ENCODE measurements at regions not wholly inside any gene's neighbourhood (a gene's known extent, or its start where the extent isn't known, plus 50 kb on each side); places are given as distances from the start of the nearest gene placed in this dataset.
"Not testable (repeated sequence)": the region's sequence is repeated elsewhere in the genome, so short reads cannot be mapped to it uniquely, and the experiment has no call there.

DNA sequence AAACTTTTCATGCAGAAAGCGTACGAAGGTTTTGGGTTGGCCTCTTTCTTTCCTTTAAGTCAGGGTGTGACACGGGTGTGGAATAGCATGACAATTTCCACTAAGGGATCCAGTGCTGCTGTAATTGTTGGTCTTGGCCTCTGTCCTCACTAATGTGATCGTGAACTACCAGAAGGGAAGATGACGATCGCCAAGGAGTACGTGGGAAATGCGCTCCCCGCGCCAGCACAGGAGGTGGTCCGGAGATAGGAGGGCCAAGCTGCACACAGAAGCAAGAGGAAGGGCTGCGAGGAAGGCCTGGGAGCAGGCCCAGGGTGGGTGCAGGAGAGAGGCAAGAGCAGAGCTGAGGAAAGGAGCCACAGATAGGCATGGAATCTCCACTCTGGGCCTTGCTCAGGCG is 79.7 kb upstream of the PODXL start:
- Mint-ChIP-seq H3K4me1 (ENCODE audit: low read depth) (no peaks in the 10 kb centered on the region), H3K27me3 (ENCODE audit: low read depth) (peaks cover 3% of the 10 kb centered on the region), H3K9me3 (no peaks in the 10 kb centered on the region), H3K36me3 (ENCODE audit: insufficient read depth in 2 of 2) (no peaks in the 10 kb centered on the region), H3K27ac (no peak overlapping the region), H3K4me3 (no peak overlapping the region)
- no peak for ATAC-seq (replicated peaks in 1 of 2)
- DNase-seq, result no peak

DNA sequence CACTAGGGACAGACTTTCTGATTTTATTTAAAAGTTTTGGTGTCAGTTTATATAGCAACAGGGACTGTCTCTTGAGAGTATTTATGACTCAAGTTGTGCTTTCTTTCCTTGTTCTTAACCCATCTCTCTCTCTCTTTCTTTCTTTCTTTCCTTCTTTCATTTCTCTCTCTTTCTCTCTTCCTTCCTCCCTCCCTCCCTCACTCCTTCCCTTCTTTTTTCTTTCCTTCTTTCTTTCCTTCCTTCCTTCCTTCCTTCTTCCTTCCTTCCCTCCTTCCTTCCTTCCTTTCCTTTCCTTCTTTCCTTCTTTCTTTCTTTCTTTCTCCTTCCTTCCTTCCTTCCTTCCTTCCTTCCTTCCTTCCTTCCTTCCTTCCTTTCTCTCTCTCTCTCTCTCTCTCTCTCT is 77.8 kb upstream of the PODXL start:
- ATAC-seq (replicated peaks in 1 of 2); H3K27ac Mint-ChIP-seq; DNase-seq; H3K9me3 Mint-ChIP-seq; H3K4me1 Mint-ChIP-seq (ENCODE audit: low read depth); H3K4me3 Mint-ChIP-seq; H3K36me3 Mint-ChIP-seq (ENCODE audit: insufficient read depth in 2 of 2): not testable (repeated sequence)
- H3K27me3 Mint-ChIP-seq (ENCODE audit: low read depth), result peaks cover 17% of the 10 kb centered on the region

DNA sequence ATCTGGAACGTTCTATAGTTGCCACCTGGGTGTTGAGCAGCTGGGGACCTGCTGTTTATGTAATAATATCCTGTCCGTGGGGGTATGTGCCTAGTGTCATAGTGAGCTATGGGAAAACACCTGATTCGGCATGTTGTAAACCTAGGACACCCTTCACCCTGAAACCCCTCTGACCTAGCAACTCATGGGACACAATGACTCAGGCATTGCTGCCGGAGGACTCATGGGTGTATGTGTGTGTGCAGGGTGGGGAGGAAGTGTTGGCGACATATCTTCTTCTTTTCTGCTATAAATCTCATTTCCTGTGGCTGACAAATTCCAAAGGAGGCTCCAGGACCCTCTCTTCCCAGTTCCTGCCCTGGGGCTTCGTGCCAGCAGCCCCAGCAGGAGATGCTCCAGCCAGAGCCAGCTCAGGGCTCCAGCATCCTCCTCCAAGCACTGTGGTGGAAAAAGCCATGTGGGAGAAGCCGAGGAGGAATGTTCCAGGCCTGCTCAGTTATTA is 77.0 kb upstream of the PODXL start:
- no peak for DNase-seq
- no peaks in the 10 kb centered on the region for H3K9me3 Mint-ChIP-seq
- H3K36me3 Mint-ChIP-seq (ENCODE audit: insufficient read depth in 2 of 2), result no peaks in the 10 kb centered on the region
- no peaks in the 10 kb centered on the region for H3K4me1 Mint-ChIP-seq (ENCODE audit: low read depth)
- H3K27ac Mint-ChIP-seq, result no peak overlapping the region
- peak in 1 of 2 donors; percentile 28 for ATAC-seq (replicated peaks in 1 of 2)
- H3K4me3 Mint-ChIP-seq, result no peak overlapping the region
- peaks cover 17% of the 10 kb centered on the region for H3K27me3 Mint-ChIP-seq (ENCODE audit: low read depth)

DNA sequence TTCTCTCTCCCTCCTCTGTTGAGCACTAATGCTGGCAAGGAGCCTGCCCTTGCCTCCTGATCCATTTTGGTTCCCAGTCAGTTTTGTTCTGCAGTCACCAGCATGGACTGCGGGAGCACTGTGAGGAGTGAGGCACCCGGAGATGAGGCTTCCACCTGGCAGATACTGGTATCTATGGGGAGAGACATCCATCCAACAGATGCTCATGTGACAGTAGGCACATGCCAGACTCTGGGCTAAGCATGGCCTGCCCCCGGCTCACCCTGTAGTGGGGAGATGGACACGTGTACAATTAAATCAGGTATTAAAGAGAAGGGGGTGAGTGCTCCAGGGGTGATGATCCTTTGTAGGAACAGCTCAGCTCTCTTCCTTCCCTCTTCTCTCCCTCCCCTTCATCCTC is 74.0 kb upstream of the PODXL start:
- Mint-ChIP-seq H3K9me3 (no peaks in the 10 kb centered on the region), H3K4me1 (ENCODE audit: low read depth) (no peaks in the 10 kb centered on the region), H3K27ac (no peak overlapping the region), H3K36me3 (ENCODE audit: insufficient read depth in 2 of 2) (no peaks in the 10 kb centered on the region), H3K4me3 (no peak overlapping the region), H3K27me3 (ENCODE audit: low read depth) (peaks cover 23% of the 10 kb centered on the region)
- DNase-seq (no peak), ATAC-seq (replicated peaks in 1 of 2) (no peak)

DNA sequence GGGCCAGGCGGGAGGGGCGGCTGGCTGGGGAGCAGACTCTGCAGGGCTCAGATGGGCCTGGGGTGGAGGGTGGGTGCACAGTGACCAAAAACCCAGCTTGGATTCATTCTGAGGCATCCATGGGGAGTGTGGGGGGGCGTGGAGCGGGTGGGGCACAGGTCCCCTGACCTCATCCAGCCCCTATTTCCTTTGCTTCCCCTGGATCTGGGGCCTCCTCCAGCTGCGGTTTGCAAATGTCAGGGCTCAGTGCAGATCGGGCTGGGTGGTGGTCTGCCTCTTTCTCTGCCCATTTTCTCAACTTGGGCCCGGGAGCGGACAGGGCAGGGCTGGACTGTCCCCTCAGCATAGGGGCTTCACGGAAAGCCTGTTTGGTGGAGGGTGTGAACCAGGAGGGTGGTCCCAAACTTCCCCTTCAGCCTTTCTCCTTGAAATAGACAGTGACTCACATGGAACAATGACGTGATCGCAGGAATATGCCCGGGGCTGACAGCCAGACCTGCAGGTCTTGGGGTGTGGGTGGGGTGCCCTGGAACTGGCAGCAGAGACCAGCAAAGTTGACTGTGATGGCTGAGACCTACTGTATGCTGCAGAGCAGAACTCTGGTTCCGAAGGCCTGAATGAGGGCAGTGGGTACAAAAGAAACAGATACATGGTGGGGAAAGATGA is 72.9 kb upstream of the PODXL start:
- Mint-ChIP-seq H3K9me3 (no peaks in the 10 kb centered on the region), H3K27ac (no peak overlapping the region), H3K36me3 (ENCODE audit: insufficient read depth in 2 of 2) (no peaks in the 10 kb centered on the region), H3K27me3 (ENCODE audit: low read depth) (peaks cover 23% of the 10 kb centered on the region), H3K4me3 (no peak overlapping the region), H3K4me1 (ENCODE audit: low read depth) (no peaks in the 10 kb centered on the region)
- DNase-seq (no peak), ATAC-seq (replicated peaks in 1 of 2) (no peak)

DNA sequence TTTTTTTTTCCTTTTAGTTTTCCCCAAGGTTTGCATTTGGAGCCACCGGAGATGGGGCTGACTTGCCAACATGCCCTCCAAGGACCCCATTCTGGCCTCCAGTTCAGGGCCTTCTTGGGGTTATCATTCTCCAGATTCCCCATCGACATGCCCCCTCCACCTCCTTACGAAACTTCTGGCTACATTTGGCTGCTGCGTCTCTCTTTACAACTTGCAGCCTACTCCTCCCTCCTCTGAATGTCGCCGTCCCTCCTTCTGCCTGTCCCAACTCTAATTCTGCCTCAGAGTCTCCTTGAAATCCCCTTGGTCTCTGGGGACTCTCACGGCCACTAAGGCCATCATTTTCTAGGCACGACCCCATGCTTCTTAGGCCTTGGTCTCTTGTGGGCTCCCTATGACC is 72.2 kb upstream of the PODXL start:
- H3K27ac Mint-ChIP-seq, result no peak overlapping the region
- DNase-seq (no peak), ATAC-seq (replicated peaks in 1 of 2) (no peak)
- H3K36me3 Mint-ChIP-seq (ENCODE audit: insufficient read depth in 2 of 2), result no peaks in the 10 kb centered on the region
- H3K4me3 Mint-ChIP-seq, result no peak overlapping the region
- no peaks in the 10 kb centered on the region for H3K4me1 Mint-ChIP-seq (ENCODE audit: low read depth)
- H3K27me3 Mint-ChIP-seq (ENCODE audit: low read depth), result peaks cover 23% of the 10 kb centered on the region
- H3K9me3 Mint-ChIP-seq, result no peaks in the 10 kb centered on the region

DNA sequence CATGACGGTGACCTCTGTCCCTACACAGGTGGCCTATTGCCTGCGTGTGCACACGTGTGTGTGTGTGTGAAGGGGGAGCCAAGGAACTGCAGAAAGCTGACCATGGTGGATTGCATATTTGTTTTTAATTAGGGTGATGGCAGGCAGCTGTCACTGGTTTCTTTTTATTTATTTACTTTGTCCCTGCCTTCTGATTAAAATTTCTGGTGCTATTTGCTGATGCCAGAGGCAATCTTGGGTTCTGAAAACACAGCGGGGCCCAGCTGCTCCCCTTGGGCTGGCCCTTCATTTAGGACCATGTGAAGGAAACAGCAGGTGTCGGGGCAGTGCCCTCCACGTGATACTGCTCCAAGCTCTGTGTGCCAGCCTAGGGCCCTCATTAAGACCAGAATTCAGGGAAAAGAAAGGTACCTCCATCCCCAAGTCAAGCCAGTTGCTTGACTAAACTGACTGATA is 71.3 kb upstream of the PODXL start:
- no peaks in the 10 kb centered on the region for H3K9me3 Mint-ChIP-seq
- H3K4me1 Mint-ChIP-seq (ENCODE audit: low read depth), result no peaks in the 10 kb centered on the region
- no peaks in the 10 kb centered on the region for H3K36me3 Mint-ChIP-seq (ENCODE audit: insufficient read depth in 2 of 2)
- ATAC-seq (replicated peaks in 1 of 2) (no peak), DNase-seq (no peak)
- H3K27ac Mint-ChIP-seq, result no peak overlapping the region
- H3K4me3 Mint-ChIP-seq, result no peak overlapping the region
- H3K27me3 Mint-ChIP-seq (ENCODE audit: low read depth), result peaks cover 23% of the 10 kb centered on the region

DNA sequence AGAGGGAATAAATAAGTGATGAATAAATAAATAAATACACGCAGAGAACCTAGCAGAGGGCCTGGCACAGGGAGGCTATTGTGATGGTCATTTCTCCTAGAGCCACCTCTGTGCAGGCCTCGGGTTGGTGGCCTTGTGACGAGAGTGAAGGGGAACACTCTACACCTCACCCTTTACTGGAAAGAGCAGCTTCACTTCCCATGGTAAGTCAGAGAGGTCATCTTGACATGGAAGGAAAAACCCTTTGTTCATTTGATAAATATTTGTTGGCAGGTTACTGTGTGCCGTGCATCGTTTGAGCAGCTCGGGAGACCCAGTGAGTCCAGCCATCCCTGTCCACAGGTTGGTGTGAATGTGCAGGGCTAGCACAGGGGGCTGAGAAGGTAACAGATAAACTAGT is 70.2 kb upstream of the PODXL start:
- ATAC-seq (replicated peaks in 1 of 2) (no peak), DNase-seq (no peak)
- H3K27ac Mint-ChIP-seq, result no peak overlapping the region
- H3K36me3 Mint-ChIP-seq (ENCODE audit: insufficient read depth in 2 of 2), result no peaks in the 10 kb centered on the region
- no peaks in the 10 kb centered on the region for H3K4me1 Mint-ChIP-seq (ENCODE audit: low read depth)
- H3K4me3 Mint-ChIP-seq, result no peak overlapping the region
- H3K27me3 Mint-ChIP-seq (ENCODE audit: low read depth), result peaks cover 23% of the 10 kb centered on the region
- H3K9me3 Mint-ChIP-seq, result no peaks in the 10 kb centered on the region

DNA sequence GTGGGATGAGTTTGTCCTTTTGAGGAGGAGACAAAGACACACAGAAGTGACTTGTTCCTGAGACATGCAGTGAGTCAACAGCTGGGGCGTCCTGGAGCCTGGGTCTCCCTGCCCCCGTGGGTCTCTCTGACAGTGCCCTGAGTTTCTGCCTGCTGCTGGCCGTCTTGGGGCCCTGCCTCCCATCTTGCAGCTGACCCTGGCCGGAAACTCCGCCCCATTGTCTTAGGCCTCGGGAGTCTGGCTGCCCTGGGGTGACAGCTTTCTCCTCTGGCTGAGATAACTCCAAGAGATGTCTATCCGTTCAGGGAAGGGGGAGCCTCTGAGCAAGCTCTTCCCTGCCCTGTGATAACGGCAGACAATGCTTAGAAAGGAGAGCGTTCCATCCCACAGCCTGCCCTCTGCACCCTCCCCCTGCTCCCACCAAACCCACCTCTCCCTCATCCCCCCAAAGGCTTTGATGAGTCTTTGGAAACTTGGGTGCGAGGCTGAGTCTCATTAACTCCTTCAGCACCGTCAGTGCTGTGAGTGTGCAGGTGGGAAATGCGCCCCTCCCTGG is 69.5 kb upstream of the PODXL start:
- peaks cover 19% of the 10 kb centered on the region for H3K27me3 Mint-ChIP-seq (ENCODE audit: low read depth)
- no peak for ATAC-seq (replicated peaks in 1 of 2)
- no peak overlapping the region for H3K4me3 Mint-ChIP-seq
- DNase-seq, result no peak
- H3K4me1 Mint-ChIP-seq (ENCODE audit: low read depth), result no peaks in the 10 kb centered on the region
- H3K36me3 Mint-ChIP-seq (ENCODE audit: insufficient read depth in 2 of 2), result no peaks in the 10 kb centered on the region
- no peak overlapping the region for H3K27ac Mint-ChIP-seq
- H3K9me3 Mint-ChIP-seq, result no peaks in the 10 kb centered on the region

DNA sequence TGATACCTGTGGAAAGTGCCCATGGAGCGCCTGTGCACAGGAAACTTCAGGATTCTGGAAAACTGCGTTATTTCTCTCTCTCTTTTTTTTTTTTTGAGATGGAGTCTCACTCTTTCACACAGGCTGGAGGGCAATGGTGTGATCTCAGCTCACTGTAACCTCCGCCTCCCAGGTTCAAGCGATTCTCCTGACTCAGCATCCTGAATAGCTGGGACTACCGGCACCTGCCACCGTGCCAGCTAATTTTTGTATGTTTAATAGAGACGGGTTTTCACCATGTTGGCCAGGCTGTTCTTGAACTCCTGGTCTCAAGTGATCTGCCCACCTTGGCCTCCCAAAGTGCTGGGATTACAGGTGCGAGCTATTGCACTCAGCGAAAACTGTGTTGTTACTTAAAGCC is 68.9 kb upstream of the PODXL start:
- not testable (repeated sequence) for DNase-seq; ATAC-seq (replicated peaks in 1 of 2); H3K36me3 Mint-ChIP-seq (ENCODE audit: insufficient read depth in 2 of 2); H3K9me3 Mint-ChIP-seq; H3K4me1 Mint-ChIP-seq (ENCODE audit: low read depth); H3K4me3 Mint-ChIP-seq; H3K27ac Mint-ChIP-seq
- H3K27me3 Mint-ChIP-seq (ENCODE audit: low read depth), result peaks cover 13% of the 10 kb centered on the region

DNA sequence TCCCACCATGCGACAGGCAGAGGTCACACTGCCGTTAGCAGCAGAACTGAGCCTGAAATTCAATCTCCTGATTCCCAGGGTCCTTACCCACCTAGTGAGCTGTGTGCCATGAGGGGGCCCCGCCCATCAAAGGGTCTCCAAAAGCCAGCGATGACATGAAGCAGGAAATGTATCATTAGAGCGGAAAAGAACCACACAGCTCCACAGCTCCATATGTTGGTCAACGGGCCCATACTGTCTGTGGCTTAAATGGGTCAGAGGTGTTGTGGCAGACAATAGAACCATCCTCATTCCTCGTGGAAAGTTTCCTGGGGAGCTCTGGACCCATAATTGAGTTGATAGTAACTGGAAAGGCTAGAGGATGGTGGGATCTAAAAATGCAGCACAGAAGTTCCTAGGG is 68.1 kb upstream of the PODXL start:
- H3K9me3 Mint-ChIP-seq, result no peaks in the 10 kb centered on the region
- no peak overlapping the region for H3K27ac Mint-ChIP-seq
- DNase-seq (no peak), ATAC-seq (replicated peaks in 1 of 2) (no peak)
- H3K4me3 Mint-ChIP-seq, result no peak overlapping the region
- no peaks in the 10 kb centered on the region for H3K36me3 Mint-ChIP-seq (ENCODE audit: insufficient read depth in 2 of 2)
- H3K4me1 Mint-ChIP-seq (ENCODE audit: low read depth), result no peaks in the 10 kb centered on the region
- H3K27me3 Mint-ChIP-seq (ENCODE audit: low read depth), result peaks cover 8% of the 10 kb centered on the region

DNA sequence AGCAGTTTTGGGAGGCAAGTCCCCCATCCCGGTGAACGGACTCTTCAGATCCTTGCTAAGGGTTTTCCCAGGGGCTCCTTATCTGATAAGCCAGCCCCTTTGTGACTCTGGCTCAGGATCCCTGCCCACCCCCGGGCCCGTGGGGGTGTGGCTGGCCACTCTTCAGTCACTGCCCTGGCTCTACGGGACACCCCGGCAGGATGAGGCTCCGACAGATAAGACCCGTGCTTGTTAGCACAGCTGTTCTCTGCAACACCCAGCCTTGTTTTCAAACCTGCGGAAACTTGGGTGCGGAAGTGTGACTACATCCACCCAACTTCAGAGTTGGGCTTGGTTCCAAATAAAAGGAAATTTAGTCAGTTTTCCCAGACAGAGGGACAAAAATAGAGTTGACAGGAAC is 66.7 kb upstream of the PODXL start:
- Mint-ChIP-seq H3K27ac (no peak overlapping the region), H3K4me3 (no peak overlapping the region), H3K9me3 (no peaks in the 10 kb centered on the region), H3K27me3 (ENCODE audit: low read depth) (peaks cover 6% of the 10 kb centered on the region), H3K36me3 (ENCODE audit: insufficient read depth in 2 of 2) (no peaks in the 10 kb centered on the region), H3K4me1 (ENCODE audit: low read depth) (no peaks in the 10 kb centered on the region)
- DNase-seq (no peak), ATAC-seq (replicated peaks in 1 of 2) (no peak)

DNA sequence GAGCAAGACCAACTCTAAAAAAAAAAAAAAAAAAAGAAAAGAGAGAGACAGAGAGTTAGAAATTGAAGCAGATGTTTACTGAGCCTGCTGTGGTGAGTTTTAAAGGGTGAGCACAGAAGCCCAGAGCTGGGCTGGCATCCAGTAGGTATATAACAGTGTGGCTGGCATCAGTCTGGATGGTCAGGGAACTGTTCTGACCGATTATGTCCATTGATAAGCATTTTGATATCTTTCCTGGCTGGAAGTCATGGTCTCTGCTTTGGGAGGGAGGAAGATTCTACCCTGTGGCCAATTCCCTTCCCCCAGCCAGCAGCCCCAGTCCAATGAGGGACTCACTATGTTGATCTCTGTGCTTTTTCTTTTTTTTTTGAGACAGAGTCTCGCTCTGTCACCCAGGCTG is 65.2 kb upstream of the PODXL start:
- Mint-ChIP-seq H3K4me3 (no peak overlapping the region), H3K27ac (no peak overlapping the region), H3K27me3 (ENCODE audit: low read depth) (peaks cover 9% of the 10 kb centered on the region), H3K36me3 (ENCODE audit: insufficient read depth in 2 of 2) (no peaks in the 10 kb centered on the region), H3K9me3 (no peaks in the 10 kb centered on the region), H3K4me1 (ENCODE audit: low read depth) (no peaks in the 10 kb centered on the region)
- no peak for ATAC-seq (replicated peaks in 1 of 2)
- DNase-seq, result no peak
